Stomach (tissue), 4 donors: ENCODE measurements at regions not wholly inside any gene's neighbourhood (a gene's known extent, or its start where the extent isn't known, plus 50 kb on each side); places are given as distances from the start of the nearest gene placed in this dataset.

Source experiments
- EP300 ChIP-seq: sonication (generic); formaldehyde crosslinking; IDR thresholded peaks from one replicate; pipeline ENCODE4 v1.6.1; 2017; ENCODE audit warnings: antibody characterized with exemption
- POLR2A ChIP-seq, 4 donors: fragments of 450-650 bp; IDR thresholded peaks; one replicate each; pipeline ENCODE4 v1.6.1; 2016; ENCODE audit warnings: antibody characterized with exemption in 4 of 4, control low read depth in 2 of 4, mild to moderate bottlenecking in 1 of 4, moderate library complexity in 1 of 4
- POLR2AphosphoS5 ChIP-seq, 3 donors: sonication (generic); formaldehyde crosslinking; IDR thresholded peaks; one replicate each; pipeline ENCODE4 v1.6.1; 2016; ENCODE audit warnings: antibody characterized with exemption in 3 of 3
- TF ChIP-seq, protein P1 (sequence below), 7 experiments: fragments of 450-650 bp in 4 of 7; fragments of 200-600 bp in 3 of 7; sonication (generic) in 3 of 7; IDR thresholded peaks; one replicate each; pipeline ENCODE4 v1.5.1; 2016 to 2019; ENCODE audit warnings: antibody characterized with exemption in 7 of 7, control low read depth in 2 of 7, mild to moderate bottlenecking in 1 of 7

- TF ChIP-seq POLR2A (IDR thresholded peaks at IDR 0.05) (no peak), POLR2AphosphoS5 (IDR thresholded peaks at IDR 0.05) (no peak), EP300 (no peak)
- TF ChIP-seq, protein P1, sequence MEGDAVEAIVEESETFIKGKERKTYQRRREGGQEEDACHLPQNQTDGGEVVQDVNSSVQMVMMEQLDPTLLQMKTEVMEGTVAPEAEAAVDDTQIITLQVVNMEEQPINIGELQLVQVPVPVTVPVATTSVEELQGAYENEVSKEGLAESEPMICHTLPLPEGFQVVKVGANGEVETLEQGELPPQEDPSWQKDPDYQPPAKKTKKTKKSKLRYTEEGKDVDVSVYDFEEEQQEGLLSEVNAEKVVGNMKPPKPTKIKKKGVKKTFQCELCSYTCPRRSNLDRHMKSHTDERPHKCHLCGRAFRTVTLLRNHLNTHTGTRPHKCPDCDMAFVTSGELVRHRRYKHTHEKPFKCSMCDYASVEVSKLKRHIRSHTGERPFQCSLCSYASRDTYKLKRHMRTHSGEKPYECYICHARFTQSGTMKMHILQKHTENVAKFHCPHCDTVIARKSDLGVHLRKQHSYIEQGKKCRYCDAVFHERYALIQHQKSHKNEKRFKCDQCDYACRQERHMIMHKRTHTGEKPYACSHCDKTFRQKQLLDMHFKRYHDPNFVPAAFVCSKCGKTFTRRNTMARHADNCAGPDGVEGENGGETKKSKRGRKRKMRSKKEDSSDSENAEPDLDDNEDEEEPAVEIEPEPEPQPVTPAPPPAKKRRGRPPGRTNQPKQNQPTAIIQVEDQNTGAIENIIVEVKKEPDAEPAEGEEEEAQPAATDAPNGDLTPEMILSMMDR (IDR thresholded peaks at IDR 0.05): no peak
These were observed 59.4 kb upstream of the PEG3 start for GRCh38 chr19:56899943-56900342.
